SH-SY5Y (cell line): ENCODE measurements at regions not wholly inside any gene's neighbourhood (a gene's known extent, or its start where the extent isn't known, plus 50 kb on each side); places are given as distances from the start of the nearest gene placed in this dataset.

Source experiments
- GATA2 ChIP-seq: IDR thresholded peaks from 2 replicates; pipeline ENCODE4 v1.6.1; 2011; ENCODE audit warnings: mild to moderate bottlenecking, low read depth, low read length
- GATA3 ChIP-seq: IDR thresholded peaks from 2 replicates; pipeline ENCODE4 v1.6.1; 2011; ENCODE audit warnings: low read depth, mild to moderate bottlenecking, low read length, moderate library complexity

GRCh38 chr3:127422663-127423375, 135.0 kb upstream of the PRR20G start:
- no peak for TF ChIP-seq GATA3
- TF ChIP-seq GATA2, result no peak

- TF ChIP-seq GATA3, result no peak
- no peak for TF ChIP-seq GATA2
These were observed 134.3 kb upstream of the PRR20G start for GRCh38 chr3:127421943-127422662.

GRCh38 chr3:127420829-127421228, 133.0 kb upstream of the PRR20G start:
- TF ChIP-seq GATA3, result no peak
- no peak for TF ChIP-seq GATA2

- TF ChIP-seq GATA2, result no peak
- no peak for TF ChIP-seq GATA3
These were observed 132.1 kb upstream of the PRR20G start for GRCh38 chr3:127419641-127420553.

- TF ChIP-seq GATA3 (no peak), GATA2 (no peak)
These were observed 131.3 kb upstream of the PRR20G start for GRCh38 chr3:127419182-127419581.

GRCh38 chr3:127418560-127419147, 130.8 kb upstream of the PRR20G start:
- no peak for TF ChIP-seq GATA2
- no peak for TF ChIP-seq GATA3

- TF ChIP-seq GATA3 (no peak), GATA2 (no peak)
These were observed 130.1 kb upstream of the PRR20G start for GRCh38 chr3:127417709-127418559.

GRCh38 chr3:127413871-127414270, 126.0 kb upstream of the PRR20G start:
- no peak for TF ChIP-seq GATA2
- TF ChIP-seq GATA3, result no peak

- TF ChIP-seq GATA3 (no peak), GATA2 (no peak)
These were observed 125.5 kb upstream of the PRR20G start for GRCh38 chr3:127413318-127413673.

GRCh38 chr3:127412578-127413317, 124.9 kb upstream of the PRR20G start:
- no peak for TF ChIP-seq GATA2

GRCh38 chr3:127411083-127411727, 123.4 kb upstream of the PRR20G start:
- TF ChIP-seq GATA3 (no peak), GATA2 (no peak)

- TF ChIP-seq GATA2 (no peak), GATA3 (no peak)
These were observed 122.8 kb upstream of the PRR20G start for GRCh38 chr3:127410678-127411077.

GRCh38 chr3:127410137-127410488, 122.3 kb upstream of the PRR20G start:
- TF ChIP-seq GATA2, result no peak
- TF ChIP-seq GATA3, result no peak
